OCI-LY1 (cell line): ENCODE measurements at regions not wholly inside any gene's neighbourhood (a gene's known extent, or its start where the extent isn't known, plus 50 kb on each side); places are given as distances from the start of the nearest gene placed in this dataset.

Source experiments
- H2AFZ ChIP-seq: fragments of 200-600 bp; sonication (generic), shearing (Covaris generic); 2 replicates; pipeline ENCODE4 v1.6.0; 2014; ENCODE audit warnings: antibody characterized with exemption, mild to moderate bottlenecking, low read length
- H3F3A ChIP-seq: fragments of 200-600 bp; sonication (generic), shearing (Covaris generic); 2 replicates; pipeline ENCODE4 v1.6.0; 2014; ENCODE audit warnings: mild to moderate bottlenecking, antibody characterized with exemption, low read length, moderate library complexity; ENCODE audit not compliant: insufficient read depth
- H3K27ac ChIP-seq: fragments of 200-600 bp; sonication (generic); 2 replicates; pipeline ENCODE4 v1.5.1; 2014; ENCODE audit warnings: low read length, mixed run types, mild to moderate bottlenecking, low read depth; ENCODE audit not compliant: poor library complexity, severe bottlenecking
- H3K27me3 ChIP-seq: fragments of 200-600 bp; sonication (generic); 2 replicates; pipeline ENCODE4 v1.6.0; 2014; ENCODE audit warnings: antibody characterized with exemption, mild to moderate bottlenecking, low read length, moderate library complexity; ENCODE audit not compliant: insufficient read depth
- H3K36me3 ChIP-seq: fragments of 200-600 bp; sonication (generic); 2 replicates; pipeline ENCODE4 v1.6.1; 2014; ENCODE audit warnings: mild to moderate bottlenecking, antibody characterized with exemption, low read length, moderate library complexity, mixed read lengths; ENCODE audit not compliant: insufficient read depth
- H3K4me1 ChIP-seq: fragments of 200-600 bp; sonication (generic); 2 replicates; pipeline ENCODE4 v1.5.1; 2014; ENCODE audit warnings: mild to moderate bottlenecking, low read length, moderate library complexity; ENCODE audit not compliant: insufficient read depth, severe bottlenecking
- H3K4me2 ChIP-seq: fragments of 200-600 bp; sonication (generic), shearing (Covaris generic); 2 replicates; pipeline ENCODE4 v1.6.1; 2014; ENCODE audit warnings: low read length
- H3K4me3 ChIP-seq: fragments of 200-600 bp; sonication (generic); 2 replicates; pipeline ENCODE4 v1.5.1; 2014; ENCODE audit warnings: low read length, low read depth, mild to moderate bottlenecking, mixed read lengths; ENCODE audit not compliant: poor library complexity, severe bottlenecking
- H3K79me2 ChIP-seq: fragments of 200-600 bp; shearing (Covaris generic); 2 replicates; pipeline ENCODE4 v1.6.1; 2016; ENCODE audit warnings: mixed run types, low read length, mixed read lengths; ENCODE audit not compliant: insufficient read depth
- H3K9ac ChIP-seq: fragments of 200-600 bp; sonication (generic), shearing (Covaris generic); 2 replicates; pipeline ENCODE4 v1.6.1; 2014; ENCODE audit warnings: mild to moderate bottlenecking, low read length, mixed read lengths
- H3K9me2 ChIP-seq: fragments of 200-600 bp; sonication (generic), shearing (Covaris generic); 2 replicates; pipeline ENCODE4 v1.6.1; 2014; ENCODE audit warnings: low read depth, mild to moderate bottlenecking, low read length, mixed read lengths
- H3K9me3 ChIP-seq: fragments of 200-600 bp; shearing (Covaris generic); 2 replicates; pipeline ENCODE4 v1.6.1; 2014; ENCODE audit warnings: low read length, mixed read lengths
- H4K20me1 ChIP-seq: fragments of 200-600 bp; sonication (generic), shearing (Covaris generic); 2 replicates; pipeline ENCODE4 v1.6.0; 2016; ENCODE audit warnings: mild to moderate bottlenecking, low read length; ENCODE audit not compliant: insufficient read depth
- CTCF ChIP-seq: fragments of 200-600 bp; sonication (generic), shearing (Covaris generic); IDR thresholded peaks from 2 replicates; pipeline ENCODE4 v1.5.1; 2017; ENCODE audit warnings: mild to moderate bottlenecking, antibody characterized with exemption, low read length, moderate library complexity, mixed read lengths
- EZH2 ChIP-seq: fragments of 200-600 bp; sonication (generic), shearing (Covaris generic); IDR thresholded peaks from 2 replicates; pipeline ENCODE4 v1.8.0; 2017; ENCODE audit warnings: borderline replicate concordance, mixed run types, mild to moderate bottlenecking, antibody characterized with exemption, low read length, moderate library complexity, mixed read lengths

DNA sequence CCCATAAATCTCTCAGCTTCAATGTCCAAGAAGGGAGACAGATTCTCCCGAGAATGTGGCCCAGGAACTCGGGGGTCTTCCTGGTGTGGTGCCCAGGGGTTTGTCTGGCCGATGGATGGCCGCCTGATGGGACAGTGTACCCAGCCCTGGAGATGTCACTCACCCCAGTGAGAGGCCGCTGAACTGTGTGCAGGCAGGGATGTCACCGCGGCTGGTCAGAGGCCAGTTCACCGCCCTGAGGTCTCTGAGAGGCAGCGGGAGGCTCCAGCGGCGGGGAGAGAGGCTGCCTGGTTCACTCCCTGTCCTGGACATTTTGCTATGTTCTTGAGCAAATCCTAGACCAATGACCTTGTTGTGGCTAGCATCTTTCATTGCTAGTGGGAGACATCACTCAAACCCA is 1349.5 kb downstream of the BRD1 start:
- Histone ChIP-seq H3K36me3 (no peaks in the 10 kb centered on the region), H4K20me1 (no peaks in the 10 kb centered on the region), H3K4me3 (no peak overlapping the region), H3K4me2 (no peak overlapping the region), H3K9me2 (no peaks in the 10 kb centered on the region), H2AFZ (no peak overlapping the region), H3K9ac (no peak overlapping the region), H3K27ac (no peak overlapping the region), H3K27me3 (no peaks in the 10 kb centered on the region), H3K4me1 (no peaks in the 10 kb centered on the region), H3F3A (no peaks in the 10 kb centered on the region), H3K9me3 (no peaks in the 10 kb centered on the region), H3K79me2 (no peaks in the 10 kb centered on the region)
- TF ChIP-seq EZH2, result no peak
- TF ChIP-seq CTCF, result no peak

- no peak for TF ChIP-seq EZH2
- TF ChIP-seq CTCF, result no peak
- no peaks in the 10 kb centered on the region for H3K27me3 ChIP-seq
Measured at GRCh38 chr22:48477031-48477721, 1350.5 kb downstream of the BRD1 start.

GRCh38 chr22:48476577-48476976 is 1351.1 kb downstream of the BRD1 start:
- no peaks in the 10 kb centered on the region for H4K20me1 ChIP-seq
- no peaks in the 10 kb centered on the region for H3K4me1 ChIP-seq
- H2AFZ ChIP-seq, result no peak overlapping the region
- no peak overlapping the region for H3K27ac ChIP-seq
- H3K4me2 ChIP-seq, result no peak overlapping the region
- H3K36me3 ChIP-seq, result no peaks in the 10 kb centered on the region
- H3K79me2 ChIP-seq, result no peaks in the 10 kb centered on the region
- no peaks in the 10 kb centered on the region for H3F3A ChIP-seq
- H3K9me3 ChIP-seq, result no peaks in the 10 kb centered on the region
- no peak overlapping the region for H3K4me3 ChIP-seq
- H3K9me2 ChIP-seq, result no peaks in the 10 kb centered on the region
- H3K27me3 ChIP-seq, result no peaks in the 10 kb centered on the region
- TF ChIP-seq CTCF, result no peak
- no peak overlapping the region for H3K9ac ChIP-seq

More at GRCh38 chr22:48477031-48477721, 1350.5 kb downstream of the BRD1 start:
- no peaks in the 10 kb centered on the region for H3K4me1 ChIP-seq
- no peaks in the 10 kb centered on the region for H3K9me2 ChIP-seq
- H3K9me3 ChIP-seq, result no peaks in the 10 kb centered on the region
- H4K20me1 ChIP-seq, result no peaks in the 10 kb centered on the region
- no peak overlapping the region for H2AFZ ChIP-seq
- no peak overlapping the region for H3K4me3 ChIP-seq
- no peaks in the 10 kb centered on the region for H3K79me2 ChIP-seq
- no peak overlapping the region for H3K27ac ChIP-seq
- no peak overlapping the region for H3K4me2 ChIP-seq
- H3K9ac ChIP-seq, result no peak overlapping the region
- H3F3A ChIP-seq, result no peaks in the 10 kb centered on the region
- no peaks in the 10 kb centered on the region for H3K36me3 ChIP-seq
